ENCODE measurements at regions not wholly inside any gene's neighbourhood (a gene's known extent, or its start where the extent isn't known, plus 50 kb on each side); places are given as distances from the start of the nearest gene placed in this dataset.
"Not testable (repeated sequence)": the region's sequence is repeated elsewhere in the genome, so short reads cannot be mapped to it uniquely, and the experiment has no call there.

- DNase-seq; intact Hi-C loops (cut with DNase I); ATAC-seq: not testable (repeated sequence)
Observed at GRCh38 chr4:74505355-74505978, 60.5 kb downstream of the AREG start.

GRCh38 chr4:74509363-74509762 lies 64.4 kb downstream of the AREG start:
- DNase-seq; intact Hi-C loops (cut with DNase I); ATAC-seq: not testable (repeated sequence)

- DNase-seq (no peak), ATAC-seq (no peak)
- intact Hi-C loops (cut with DNase I), result no loop called here
Observed at GRCh38 chr4:74516303-74516702, 71.4 kb downstream of the AREG start.

GRCh38 chr4:74517996-74518395 lies 73.1 kb downstream of the AREG start:
- DNase-seq (no peak), ATAC-seq (no peak)
- intact Hi-C loops (cut with DNase I), result no loop called here

GRCh38 chr4:74522251-74522991 lies 77.5 kb downstream of the AREG start:
- intact Hi-C loops (cut with DNase I), result no loop called here
- ATAC-seq (no peak), DNase-seq (no peak)

GRCh38 chr4:74523096-74523495 lies 78.2 kb downstream of the AREG start:
- intact Hi-C loops (cut with DNase I), result no loop called here
- ATAC-seq, result no peak
- no peak for DNase-seq

- ATAC-seq, result no peak
- DNase-seq, result no peak
- intact Hi-C loops (cut with DNase I), result no loop called here
Observed at GRCh38 chr4:74524985-74525384, 80.0 kb downstream of the AREG start.

- DNase-seq (no peak), ATAC-seq (peak in 1 of 2 donors; percentile 50)
- intact Hi-C loops (cut with DNase I), result no loop called here
Observed at GRCh38 chr4:74527049-74527448, 82.1 kb downstream of the AREG start.

GRCh38 chr4:74528178-74528577 lies 83.2 kb downstream of the AREG start:
- intact Hi-C loops (cut with DNase I), result no loop called here

GRCh38 chr4:74529284-74530041 lies 84.5 kb downstream of the AREG start:
- intact Hi-C loops (cut with DNase I), result loop anchor here (2.0 to 10.0 kb wide), 4 partner anchors 82 to 153 kb away; partner anchors contain the start of gene AREG (in 1 of the 2)
- peak in 1 of 2 donors; percentile 44 for ATAC-seq

More at GRCh38 chr4:74528178-74528577, 83.2 kb downstream of the AREG start:
- ATAC-seq (no peak), DNase-seq (no peak)

GRCh38 chr4:74531963-74532794 lies 87.2 kb downstream of the AREG start:
- ATAC-seq (peak; percentile 74 to 80), DNase-seq (no peak)
- intact Hi-C loops (cut with DNase I), result loop anchor here (2.0 to 10.0 kb wide), 4 partner anchors 85 to 155 kb away; partner anchors contain the start of gene AREG (in 1 of the 2)

More at GRCh38 chr4:74529284-74530041, 84.5 kb downstream of the AREG start:
- DNase-seq, result no peak

- ATAC-seq, result no peak
- intact Hi-C loops (cut with DNase I), result loop anchor here (5.0 to 10.0 kb wide), 3 partner anchors 87 to 157 kb away; partner anchors contain the start of gene AREG (in 1 of the 2)
- no peak for DNase-seq
Observed at GRCh38 chr4:74534121-74534520, 89.2 kb downstream of the AREG start.

- ATAC-seq (no peak), DNase-seq (no peak)
- intact Hi-C loops (cut with DNase I), result loop anchor here (5.0 to 10.0 kb wide), 3 partner anchors 88 to 158 kb away; partner anchors contain the start of gene AREG (in 1 of the 2)
Observed at GRCh38 chr4:74534936-74535335, 90.0 kb downstream of the AREG start.

- intact Hi-C loops (cut with DNase I), result loop anchor here in 1 of 2 donors (10.0 kb wide), 1 partner anchor 139 kb away; no protein-coding TSS in a partner anchor
- DNase-seq (no peak), ATAC-seq (no peak)
Observed at GRCh38 chr4:74535512-74535911, 90.6 kb downstream of the AREG start.

- intact Hi-C loops (cut with DNase I), result loop anchor here in 1 of 2 donors (10.0 kb wide), 1 partner anchor 138 kb away; no protein-coding TSS in a partner anchor
- ATAC-seq (no peak), DNase-seq (no peak)
Observed at GRCh38 chr4:74536557-74536956, 91.6 kb downstream of the AREG start.

GRCh38 chr4:74537459-74537858 lies 92.5 kb downstream of the AREG start:
- DNase-seq (no peak), ATAC-seq (no peak)
- intact Hi-C loops (cut with DNase I), result loop anchor here in 1 of 2 donors (10.0 kb wide), 1 partner anchor 137 kb away; no protein-coding TSS in a partner anchor

GRCh38 chr4:74539044-74539790 lies 94.3 kb downstream of the AREG start:
- ATAC-seq, result no peak
- intact Hi-C loops (cut with DNase I), result loop anchor here in 1 of 2 donors (10.0 kb wide), 1 partner anchor 136 kb away; no protein-coding TSS in a partner anchor
- DNase-seq, result no peak

- intact Hi-C loops (cut with DNase I), result loop anchor here in 1 of 2 donors (5.0 kb wide), 1 partner anchor 82 kb away; no protein-coding TSS in a partner anchor
- DNase-seq, result no peak
- ATAC-seq, result no peak
Observed at GRCh38 chr4:74540193-74540592, 95.3 kb downstream of the AREG start.

Data from left cardiac atrium (tissue), 4 donors.